ENCODE measurements at regions not wholly inside any gene's neighbourhood (a gene's known extent, or its start where the extent isn't known, plus 50 kb on each side); places are given as distances from the start of the nearest gene placed in this dataset.

DNA sequence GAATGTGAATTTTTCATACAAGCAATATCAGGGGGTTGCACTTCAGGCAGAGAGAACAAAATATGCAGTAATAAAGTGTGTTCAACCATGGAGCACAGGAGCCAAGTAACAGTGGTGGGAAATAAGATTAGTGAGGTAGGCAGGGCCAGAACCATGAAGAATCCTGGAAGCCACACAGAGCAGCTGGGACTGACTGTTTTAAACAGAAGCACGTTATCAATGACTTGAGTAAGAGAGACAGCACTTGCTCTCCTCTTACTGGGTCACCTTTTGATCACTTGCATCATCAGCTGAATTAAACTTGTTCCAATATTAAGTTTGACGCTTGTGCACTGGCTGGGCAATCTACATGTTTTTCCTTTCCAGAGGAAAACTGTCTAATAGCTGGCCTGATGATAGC is 238.5 kb downstream of the TBX18 start:
- Histone ChIP-seq H3K9me3 (ENCODE audit: control insufficient read depth in 2 of 2, insufficient read depth in 1 of 2, low read depth in 1 of 2, low read length in 1 of 2) (no peaks in the 10 kb centered on the region), H3K4me1 (ENCODE audit: control insufficient read depth in 3 of 3, insufficient read depth in 2 of 3, low read depth in 1 of 3, low read length in 2 of 3) (no peaks in the 10 kb centered on the region), H3K27ac (ENCODE audit: low read depth in 1 of 3, low read length in 2 of 3) (no peak overlapping the region), H3K27me3 (ENCODE audit: control insufficient read depth in 3 of 3, insufficient read depth in 3 of 3, low read length in 3 of 3) (no peaks in the 10 kb centered on the region), H3K36me3 (ENCODE audit: control insufficient read depth in 3 of 3, insufficient read depth in 2 of 3, low read depth in 1 of 3, low read length in 3 of 3) (no peaks in the 10 kb centered on the region), H3K4me3 (ENCODE audit: low read depth in 1 of 3, low read length in 3 of 3) (no peak overlapping the region)
- DNase-seq (no peak), FAIRE-seq (no peak)
- 53 to 65% (median 61%) methylated on average over 2 of the region's 2 CpGs for WGBS, 3 donors

DNA sequence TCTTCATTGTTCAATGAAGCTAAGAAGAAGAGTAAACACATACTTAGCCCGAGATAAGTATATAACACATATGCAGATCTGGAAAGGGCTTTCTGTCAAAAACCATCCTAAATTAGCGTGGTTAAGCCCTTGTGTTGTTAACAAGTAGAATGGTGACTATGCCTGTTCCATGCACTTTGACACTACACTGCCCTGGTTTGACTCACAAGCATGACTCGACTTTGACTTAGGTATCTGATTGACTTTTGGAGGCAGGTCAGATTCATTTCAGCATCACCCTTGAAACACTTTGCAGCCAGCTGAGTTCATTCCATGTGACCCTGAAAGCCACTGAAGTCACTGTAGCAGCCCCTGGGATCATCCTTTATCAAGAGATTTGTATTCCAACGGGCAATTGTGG is 239.8 kb downstream of the TBX18 start:
- Histone ChIP-seq H3K4me3 (ENCODE audit: low read depth in 1 of 3, low read length in 3 of 3) (no peak overlapping the region), H3K27ac (ENCODE audit: low read depth in 1 of 3, low read length in 2 of 3) (no peak overlapping the region), H3K4me1 (ENCODE audit: control insufficient read depth in 3 of 3, insufficient read depth in 2 of 3, low read depth in 1 of 3, low read length in 2 of 3) (no peaks in the 10 kb centered on the region), H3K36me3 (ENCODE audit: control insufficient read depth in 3 of 3, insufficient read depth in 2 of 3, low read depth in 1 of 3, low read length in 3 of 3) (no peaks in the 10 kb centered on the region), H3K27me3 (ENCODE audit: control insufficient read depth in 3 of 3, insufficient read depth in 3 of 3, low read length in 3 of 3) (no peaks in the 10 kb centered on the region), H3K9me3 (ENCODE audit: control insufficient read depth in 2 of 2, insufficient read depth in 1 of 2, low read depth in 1 of 2, low read length in 1 of 2) (no peaks in the 10 kb centered on the region)
- WGBS, 3 donors: 41 to 61% (median 53%) methylated on average over 4 of the region's 4 CpGs
- no peak for FAIRE-seq
- DNase-seq: no peak

- Histone ChIP-seq H3K27me3 (ENCODE audit: control insufficient read depth in 3 of 3, insufficient read depth in 3 of 3, low read length in 3 of 3) (no peaks in the 10 kb centered on the region), H3K4me1 (ENCODE audit: control insufficient read depth in 3 of 3, insufficient read depth in 2 of 3, low read depth in 1 of 3, low read length in 2 of 3) (no peaks in the 10 kb centered on the region), H3K9me3 (ENCODE audit: control insufficient read depth in 2 of 2, insufficient read depth in 1 of 2, low read depth in 1 of 2, low read length in 1 of 2) (no peaks in the 10 kb centered on the region), H3K36me3 (ENCODE audit: control insufficient read depth in 3 of 3, insufficient read depth in 2 of 3, low read depth in 1 of 3, low read length in 3 of 3) (no peaks in the 10 kb centered on the region), H3K4me3 (ENCODE audit: low read depth in 1 of 3, low read length in 3 of 3) (no peak overlapping the region), H3K27ac (ENCODE audit: low read depth in 1 of 3, low read length in 2 of 3) (no peak overlapping the region)
- DNase-seq: no peak
- no peak for FAIRE-seq
These were observed 242.3 kb downstream of the TBX18 start for GRCh38 chr6:84522135-84522549.

- Histone ChIP-seq H3K27ac (ENCODE audit: low read depth in 1 of 3, low read length in 2 of 3) (no peak overlapping the region), H3K4me3 (ENCODE audit: low read depth in 1 of 3, low read length in 3 of 3) (no peak overlapping the region), H3K27me3 (ENCODE audit: control insufficient read depth in 3 of 3, insufficient read depth in 3 of 3, low read length in 3 of 3) (no peaks in the 10 kb centered on the region), H3K9me3 (ENCODE audit: control insufficient read depth in 2 of 2, insufficient read depth in 1 of 2, low read depth in 1 of 2, low read length in 1 of 2) (no peaks in the 10 kb centered on the region), H3K4me1 (ENCODE audit: control insufficient read depth in 3 of 3, insufficient read depth in 2 of 3, low read depth in 1 of 3, low read length in 2 of 3) (no peaks in the 10 kb centered on the region), H3K36me3 (ENCODE audit: control insufficient read depth in 3 of 3, insufficient read depth in 2 of 3, low read depth in 1 of 3, low read length in 3 of 3) (no peaks in the 10 kb centered on the region)
- 9 to 26% (median 20%) methylated on average over 1 of the region's 1 CpG for WGBS, 3 donors
- DNase-seq (no peak), FAIRE-seq (no peak)
These were observed 242.9 kb downstream of the TBX18 start for GRCh38 chr6:84521511-84521910.

- H3K9me3 ChIP-seq (ENCODE audit: control insufficient read depth in 2 of 2, insufficient read depth in 1 of 2, low read depth in 1 of 2, low read length in 1 of 2): no peaks in the 10 kb centered on the region
- H3K27ac ChIP-seq (ENCODE audit: low read depth in 1 of 3, low read length in 2 of 3): no peak overlapping the region
- DNase-seq (no peak), FAIRE-seq (no peak)
- no peaks in the 10 kb centered on the region for H3K27me3 ChIP-seq (ENCODE audit: control insufficient read depth in 3 of 3, insufficient read depth in 3 of 3, low read length in 3 of 3)
- no peak overlapping the region for H3K4me3 ChIP-seq (ENCODE audit: low read depth in 1 of 3, low read length in 3 of 3)
- no peaks in the 10 kb centered on the region for H3K36me3 ChIP-seq (ENCODE audit: control insufficient read depth in 3 of 3, insufficient read depth in 2 of 3, low read depth in 1 of 3, low read length in 3 of 3)
- 36 to 50% (median 37%) methylated on average over 2 of the region's 2 CpGs for WGBS, 3 donors
- no peaks in the 10 kb centered on the region for H3K4me1 ChIP-seq (ENCODE audit: control insufficient read depth in 3 of 3, insufficient read depth in 2 of 3, low read depth in 1 of 3, low read length in 2 of 3)
These were observed 246.5 kb downstream of the TBX18 start for GRCh38 chr6:84517741-84518530.

- Histone ChIP-seq H3K27me3 (ENCODE audit: control insufficient read depth in 3 of 3, insufficient read depth in 3 of 3, low read length in 3 of 3) (no peaks in the 10 kb centered on the region), H3K27ac (ENCODE audit: low read depth in 1 of 3, low read length in 2 of 3) (no peak overlapping the region), H3K4me1 (ENCODE audit: control insufficient read depth in 3 of 3, insufficient read depth in 2 of 3, low read depth in 1 of 3, low read length in 2 of 3) (no peaks in the 10 kb centered on the region), H3K9me3 (ENCODE audit: control insufficient read depth in 2 of 2, insufficient read depth in 1 of 2, low read depth in 1 of 2, low read length in 1 of 2) (no peaks in the 10 kb centered on the region), H3K36me3 (ENCODE audit: control insufficient read depth in 3 of 3, insufficient read depth in 2 of 3, low read depth in 1 of 3, low read length in 3 of 3) (no peaks in the 10 kb centered on the region), H3K4me3 (ENCODE audit: low read depth in 1 of 3, low read length in 3 of 3) (no peak overlapping the region)
- DNase-seq: no peak
- 49 to 60% (median 51%) methylated on average over 2 of the region's 2 CpGs for WGBS, 3 donors
- no peak for FAIRE-seq
These were observed 248.2 kb downstream of the TBX18 start for GRCh38 chr6:84516154-84516553.

GRCh38 chr6:84515067-84515466 is 249.3 kb downstream of the TBX18 start:
- no peak for DNase-seq
- Histone ChIP-seq H3K4me3 (ENCODE audit: low read depth in 1 of 3, low read length in 3 of 3) (no peak overlapping the region), H3K27me3 (ENCODE audit: control insufficient read depth in 3 of 3, insufficient read depth in 3 of 3, low read length in 3 of 3) (no peaks in the 10 kb centered on the region), H3K4me1 (ENCODE audit: control insufficient read depth in 3 of 3, insufficient read depth in 2 of 3, low read depth in 1 of 3, low read length in 2 of 3) (no peaks in the 10 kb centered on the region), H3K9me3 (ENCODE audit: control insufficient read depth in 2 of 2, insufficient read depth in 1 of 2, low read depth in 1 of 2, low read length in 1 of 2) (no peaks in the 10 kb centered on the region), H3K27ac (ENCODE audit: low read depth in 1 of 3, low read length in 2 of 3) (no peak overlapping the region), H3K36me3 (ENCODE audit: control insufficient read depth in 3 of 3, insufficient read depth in 2 of 3, low read depth in 1 of 3, low read length in 3 of 3) (no peaks in the 10 kb centered on the region)
- 64 to 76% (median 70%) methylated on average over 6 of the region's 6 CpGs for WGBS, 3 donors
- no peak for FAIRE-seq

DNA sequence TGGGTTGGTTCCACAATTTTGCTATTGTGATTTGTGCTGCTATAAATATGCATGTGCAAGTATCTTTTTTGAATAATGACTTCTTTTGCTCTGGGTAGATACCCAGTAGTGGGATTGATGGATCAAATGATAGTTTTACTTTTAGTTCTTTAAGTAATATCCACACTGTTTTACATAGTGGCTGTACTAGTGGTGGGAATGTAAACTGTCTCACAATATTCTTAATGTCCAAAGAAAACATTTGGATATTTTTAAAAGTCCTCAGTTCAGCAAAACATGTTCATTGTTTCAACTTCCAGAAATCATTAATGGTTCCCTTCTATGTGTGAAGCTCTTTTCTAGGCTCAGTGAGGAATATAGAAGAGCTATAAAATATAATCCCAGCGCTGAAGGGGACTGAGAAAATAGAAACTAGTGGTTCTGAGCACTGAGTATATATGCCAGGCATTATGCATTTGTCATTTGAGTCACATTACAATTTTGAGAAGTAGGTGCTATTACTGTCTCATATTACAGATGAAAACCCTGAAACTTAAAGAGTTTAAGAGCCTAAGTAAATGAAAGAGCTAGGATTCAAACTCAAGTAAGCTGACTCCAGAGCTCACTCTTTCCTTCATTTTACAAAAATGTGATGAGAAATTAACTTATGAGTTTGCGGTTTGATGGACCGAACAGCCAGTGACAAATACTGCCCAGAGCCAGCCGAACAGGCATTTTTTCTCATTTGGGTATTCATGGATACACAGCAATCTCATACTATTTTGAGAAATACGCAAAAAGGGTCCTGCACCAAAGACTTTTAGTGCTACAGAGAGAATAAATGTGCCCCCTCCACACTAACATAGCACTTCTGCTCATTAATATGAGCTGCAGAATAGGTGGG is 250.1 kb downstream of the TBX18 start:
- no peak for DNase-seq
- no peak for FAIRE-seq
- no peaks in the 10 kb centered on the region for H3K4me1 ChIP-seq (ENCODE audit: control insufficient read depth in 3 of 3, insufficient read depth in 2 of 3, low read depth in 1 of 3, low read length in 2 of 3)
- no peak overlapping the region for H3K27ac ChIP-seq (ENCODE audit: low read depth in 1 of 3, low read length in 2 of 3)
- no peaks in the 10 kb centered on the region for H3K9me3 ChIP-seq (ENCODE audit: control insufficient read depth in 2 of 2, insufficient read depth in 1 of 2, low read depth in 1 of 2, low read length in 1 of 2)
- no peaks in the 10 kb centered on the region for H3K36me3 ChIP-seq (ENCODE audit: control insufficient read depth in 3 of 3, insufficient read depth in 2 of 3, low read depth in 1 of 3, low read length in 3 of 3)
- no peak overlapping the region for H3K4me3 ChIP-seq (ENCODE audit: low read depth in 1 of 3, low read length in 3 of 3)
- no peaks in the 10 kb centered on the region for H3K27me3 ChIP-seq (ENCODE audit: control insufficient read depth in 3 of 3, insufficient read depth in 3 of 3, low read length in 3 of 3)
- WGBS, 3 donors: 82 to 84% (median 84%) methylated on average over 5 of the region's 5 CpGs
